OCI-LY7 (cell line): ENCODE measurements at regions not wholly inside any gene's neighbourhood (a gene's known extent, or its start where the extent isn't known, plus 50 kb on each side); places are given as distances from the start of the nearest gene placed in this dataset.

Experiments
- EZH2phosphoT487 ChIP-seq: fragments of 200-600 bp; sonication (generic); IDR thresholded peaks from 2 replicates; pipeline ENCODE4 v1.6.1; 2018; ENCODE audit warnings: low read depth, borderline replicate concordance, mild to moderate bottlenecking, mixed run types, antibody characterized with exemption, low read length, moderate library complexity, mixed read lengths
- TF ChIP-seq, protein P1 (sequence below): fragments of 200-600 bp; sonication (generic); conservative IDR thresholded peaks from 2 replicates; pipeline ENCODE4 v1.5.1; 2014; ENCODE audit warnings: mild to moderate bottlenecking, antibody characterized with exemption, low read length, moderate library complexity, mixed read lengths

- TF ChIP-seq, protein P1, sequence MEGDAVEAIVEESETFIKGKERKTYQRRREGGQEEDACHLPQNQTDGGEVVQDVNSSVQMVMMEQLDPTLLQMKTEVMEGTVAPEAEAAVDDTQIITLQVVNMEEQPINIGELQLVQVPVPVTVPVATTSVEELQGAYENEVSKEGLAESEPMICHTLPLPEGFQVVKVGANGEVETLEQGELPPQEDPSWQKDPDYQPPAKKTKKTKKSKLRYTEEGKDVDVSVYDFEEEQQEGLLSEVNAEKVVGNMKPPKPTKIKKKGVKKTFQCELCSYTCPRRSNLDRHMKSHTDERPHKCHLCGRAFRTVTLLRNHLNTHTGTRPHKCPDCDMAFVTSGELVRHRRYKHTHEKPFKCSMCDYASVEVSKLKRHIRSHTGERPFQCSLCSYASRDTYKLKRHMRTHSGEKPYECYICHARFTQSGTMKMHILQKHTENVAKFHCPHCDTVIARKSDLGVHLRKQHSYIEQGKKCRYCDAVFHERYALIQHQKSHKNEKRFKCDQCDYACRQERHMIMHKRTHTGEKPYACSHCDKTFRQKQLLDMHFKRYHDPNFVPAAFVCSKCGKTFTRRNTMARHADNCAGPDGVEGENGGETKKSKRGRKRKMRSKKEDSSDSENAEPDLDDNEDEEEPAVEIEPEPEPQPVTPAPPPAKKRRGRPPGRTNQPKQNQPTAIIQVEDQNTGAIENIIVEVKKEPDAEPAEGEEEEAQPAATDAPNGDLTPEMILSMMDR: no peak
- no peak for TF ChIP-seq EZH2phosphoT487
Measured at GRCh38 chr21:16644685-16645084, 868.2 kb upstream of the CXADR start.
